ENCODE measurements at regions not wholly inside any gene's neighbourhood (a gene's known extent, or its start where the extent isn't known, plus 50 kb on each side); places are given as distances from the start of the nearest gene placed in this dataset.
"Not testable (repeated sequence)": the region's sequence is repeated elsewhere in the genome, so short reads cannot be mapped to it uniquely, and the experiment has no call there.

- DNase-seq (ENCODE audit: low spot score): peak; percentile 3
These were observed 424.2 kb downstream of the KLHL4 start for GRCh38 chrX:87941841-87942240.

- DNase-seq (ENCODE audit: low spot score): no peak
These were observed 443.9 kb downstream of the KLHL4 start for GRCh38 chrX:87961471-87961870.

- no peak for DNase-seq (ENCODE audit: low spot score)
These were observed 450.5 kb downstream of the KLHL4 start for GRCh38 chrX:87968118-87968517.

DNA sequence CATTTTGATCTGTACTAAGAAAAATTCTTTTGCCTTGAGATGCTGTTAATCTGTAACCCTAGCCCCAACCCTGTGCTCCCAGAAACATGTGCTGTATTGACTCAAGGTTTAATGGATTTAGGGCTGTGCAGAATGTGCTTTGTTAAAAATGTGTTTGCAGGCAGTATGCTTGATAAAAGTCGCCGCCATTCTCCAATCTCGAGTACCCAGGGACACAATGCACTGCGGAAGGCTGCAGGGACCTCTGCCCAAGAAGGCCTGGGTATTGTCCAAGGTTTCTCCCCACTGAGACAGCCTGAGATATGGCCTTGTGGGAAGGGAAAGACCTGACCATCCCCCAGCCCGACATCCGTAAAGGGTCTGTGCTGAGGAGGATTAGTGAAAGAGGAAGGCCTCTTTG, 454.5 kb downstream of the KLHL4 start:
- DNase-seq (ENCODE audit: low spot score): not testable (repeated sequence)

- DNase-seq (ENCODE audit: low spot score): no peak
These were observed 457.8 kb downstream of the KLHL4 start for GRCh38 chrX:87975365-87975764.

DNA sequence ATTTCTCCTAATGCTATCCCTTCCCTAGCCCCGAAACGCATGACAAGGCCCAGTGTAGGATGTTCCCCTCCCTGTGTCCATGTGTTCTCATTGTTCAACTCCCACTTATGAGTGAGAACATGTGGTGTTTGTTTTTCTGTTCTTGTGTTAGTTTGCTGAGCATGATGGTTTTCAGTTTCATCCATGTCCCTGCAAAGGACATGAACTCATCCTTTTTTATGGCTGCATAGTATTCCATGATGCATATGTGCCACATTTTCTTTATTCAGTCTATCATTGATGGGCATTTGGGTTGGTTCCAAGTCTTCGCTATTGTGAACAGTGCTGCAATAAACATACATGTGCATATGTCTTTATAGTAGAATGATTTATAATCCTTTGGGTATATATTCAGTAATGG, 490.3 kb downstream of the KLHL4 start:
- not testable (repeated sequence) for DNase-seq (ENCODE audit: low spot score)

- DNase-seq (ENCODE audit: low spot score): no peak
These were observed 506.4 kb downstream of the KLHL4 start for GRCh38 chrX:88024022-88024421.

- DNase-seq (ENCODE audit: low spot score): no peak
These were observed 554.9 kb downstream of the KLHL4 start for GRCh38 chrX:88072339-88073030.

DNA sequence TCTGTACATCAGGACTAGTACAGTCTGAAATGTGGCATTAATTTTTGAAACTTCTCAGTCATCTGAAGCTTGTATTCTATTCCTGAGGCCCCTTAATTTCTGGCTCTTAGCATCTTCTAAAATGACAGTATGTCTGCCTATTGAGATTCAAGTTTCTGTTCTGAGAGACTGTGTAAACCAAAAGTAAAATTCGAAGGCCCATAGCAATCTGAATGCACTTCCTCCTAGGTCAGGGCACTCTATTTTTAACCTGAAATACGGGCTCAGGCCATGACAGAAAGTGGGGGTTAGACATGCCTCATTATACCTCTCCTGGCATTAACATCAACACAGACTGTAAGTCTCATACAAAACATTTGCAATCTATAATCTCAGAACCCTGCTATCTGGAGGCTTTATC, 584.4 kb downstream of the KLHL4 start:
- no peak for DNase-seq (ENCODE audit: low spot score)

DNA sequence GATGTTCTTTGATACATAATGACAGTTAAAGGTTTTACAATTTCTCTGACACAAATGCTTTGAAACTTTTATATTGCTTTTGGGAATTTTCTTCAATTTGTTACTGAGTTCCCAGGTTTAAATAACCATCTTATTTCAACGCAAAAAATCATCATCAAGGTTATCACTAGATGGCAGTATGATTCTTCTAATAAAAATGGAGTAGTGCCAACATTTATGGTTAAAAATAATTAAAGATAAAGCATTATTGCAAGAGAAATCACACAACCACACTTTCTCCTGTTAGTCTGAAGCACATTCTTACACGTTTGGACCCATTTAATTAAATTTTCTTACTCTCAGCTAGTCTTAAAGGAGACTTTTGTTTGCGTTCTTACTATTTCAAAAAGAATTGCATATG, 611.3 kb upstream of the CPXCR1 start:
- peak; percentile 28 for DNase-seq (ENCODE audit: low spot score)

DNA sequence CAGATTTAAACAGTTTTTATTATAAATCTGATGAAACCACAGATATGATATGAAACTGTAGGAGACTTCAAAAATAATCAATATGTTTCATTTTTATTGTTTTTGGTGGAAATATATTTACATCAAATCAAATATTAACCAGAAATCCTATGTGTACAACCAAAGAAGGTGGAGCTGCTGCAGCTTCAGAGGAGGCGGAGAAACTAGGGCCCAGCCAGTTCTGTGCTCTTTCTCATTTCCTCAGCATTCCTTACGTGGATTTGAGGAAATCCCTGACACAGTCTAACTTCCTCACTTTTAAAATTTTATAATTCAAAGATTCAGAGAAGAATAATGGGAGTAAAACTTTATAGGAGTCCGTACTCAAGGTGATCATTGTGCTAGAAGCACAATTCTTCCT, 610.7 kb upstream of the CPXCR1 start:
- no peak for DNase-seq (ENCODE audit: low spot score)

- no peak for DNase-seq (ENCODE audit: low spot score)
These were observed 600.4 kb upstream of the CPXCR1 start for GRCh38 chrX:88146577-88146976.

- DNase-seq (ENCODE audit: low spot score): no peak
These were observed 576.5 kb upstream of the CPXCR1 start for GRCh38 chrX:88170553-88170952.

DNA sequence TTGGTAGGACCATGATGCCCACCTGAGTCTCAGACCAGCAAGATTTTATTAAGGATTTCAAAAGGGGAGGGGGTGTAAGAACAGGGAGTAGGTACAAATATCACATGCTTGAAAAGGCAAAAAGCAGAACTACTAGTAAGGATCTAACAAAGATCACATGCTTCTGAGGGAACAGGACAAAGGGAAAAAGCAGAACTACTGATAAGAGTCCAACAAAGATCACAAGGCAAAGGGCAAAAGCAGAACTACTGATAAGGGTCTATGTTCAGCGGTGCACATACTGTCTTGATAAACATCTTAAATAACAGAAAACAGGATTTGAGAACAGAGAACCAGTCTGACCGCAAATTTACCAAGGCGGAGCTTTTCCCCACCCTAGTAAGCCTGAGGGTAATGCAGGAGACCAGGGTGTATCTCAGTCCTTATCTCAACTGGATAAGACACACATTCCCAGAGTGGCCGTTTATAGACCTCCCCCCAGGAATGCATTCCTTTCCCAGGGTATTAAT, 573.0 kb upstream of the CPXCR1 start:
- DNase-seq (ENCODE audit: low spot score): not testable (repeated sequence)

- DNase-seq (ENCODE audit: low spot score): no peak
These were observed 544.9 kb upstream of the CPXCR1 start for GRCh38 chrX:88202149-88202548.

- no peak for DNase-seq (ENCODE audit: low spot score)
These were observed 503.0 kb upstream of the CPXCR1 start for GRCh38 chrX:88244066-88244465.

- no peak for DNase-seq (ENCODE audit: low spot score)
These were observed 462.2 kb upstream of the CPXCR1 start for GRCh38 chrX:88284844-88285243.

DNA sequence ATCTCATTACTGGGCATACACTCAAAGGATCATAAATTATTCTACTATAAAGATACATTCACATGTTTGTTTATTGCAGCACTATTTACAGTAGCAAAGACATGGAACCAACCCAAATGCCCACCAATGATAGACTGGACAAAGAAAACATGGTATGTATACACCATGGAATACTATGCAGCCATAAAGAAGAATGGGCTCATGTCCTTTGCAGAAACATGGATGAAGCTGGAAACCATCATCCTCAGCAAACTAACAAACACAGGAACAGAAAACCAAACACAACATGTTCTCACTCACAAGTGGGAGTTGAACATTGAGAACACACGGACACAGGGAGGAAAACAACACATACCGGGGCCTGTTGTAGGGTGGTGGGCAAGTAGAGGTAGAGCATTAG, 433.1 kb upstream of the CPXCR1 start:
- not testable (repeated sequence) for DNase-seq (ENCODE audit: low spot score)

DNA sequence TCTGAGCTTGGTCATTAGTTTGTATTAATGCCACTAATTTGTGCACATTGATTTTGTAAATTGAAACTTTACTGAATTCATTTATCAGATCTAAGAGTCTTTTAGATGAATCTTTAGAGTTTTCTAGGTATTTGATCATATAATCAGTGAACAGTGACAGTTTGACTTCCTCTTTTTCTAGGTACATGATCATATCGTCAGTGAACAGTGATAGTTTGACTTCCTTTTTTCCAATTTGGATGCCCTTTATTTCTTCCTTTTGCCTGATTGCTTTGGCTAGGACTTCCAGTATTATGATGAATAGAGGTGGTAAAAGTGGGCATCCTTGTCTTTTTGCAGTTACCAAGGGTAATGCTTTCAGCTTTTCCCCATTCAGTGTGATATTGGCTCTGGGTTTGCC, 421.4 kb upstream of the CPXCR1 start:
- DNase-seq (ENCODE audit: low spot score): no peak

DNA sequence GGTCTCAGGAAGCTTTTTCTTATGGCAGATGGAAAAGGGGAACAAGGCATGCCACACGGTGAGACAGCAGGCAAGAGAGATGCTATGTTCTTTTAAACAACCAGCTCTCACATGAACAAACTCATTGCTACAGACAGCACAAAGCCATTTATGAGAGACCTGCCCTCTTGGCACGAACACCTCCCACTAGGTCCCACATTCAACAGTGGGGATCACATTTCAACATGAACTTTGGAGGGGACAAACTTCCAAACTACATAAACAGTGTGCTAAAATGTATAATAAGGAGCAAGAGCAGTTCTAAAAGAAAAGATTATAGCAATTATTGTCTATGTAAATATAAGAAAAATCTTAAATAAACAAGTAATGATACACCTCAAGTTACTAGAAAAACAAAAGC, 391.8 kb upstream of the CPXCR1 start:
- no peak for DNase-seq (ENCODE audit: low spot score)

DNA sequence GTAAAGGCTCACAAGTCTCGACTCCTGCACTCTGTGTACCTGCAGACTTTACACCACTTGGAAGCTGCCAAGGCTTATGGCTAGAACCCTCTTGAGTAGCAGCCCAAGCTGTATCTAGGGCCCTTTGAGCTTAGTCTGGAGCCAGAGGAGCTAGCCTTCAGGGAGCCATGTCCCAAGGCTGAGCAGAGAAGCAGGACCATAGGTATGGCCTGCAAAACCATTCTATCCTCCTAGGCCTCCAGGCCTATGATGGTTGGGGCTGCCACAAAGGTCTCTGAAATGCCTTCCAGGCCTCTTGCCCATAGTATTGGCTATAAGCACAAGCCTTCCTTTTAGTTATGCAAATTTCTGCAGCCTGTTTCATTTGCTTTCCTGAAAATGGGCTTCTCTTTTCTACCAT, 380.7 kb upstream of the CPXCR1 start:
- DNase-seq (ENCODE audit: low spot score): no peak

- no peak for DNase-seq (ENCODE audit: low spot score)
These were observed 368.6 kb upstream of the CPXCR1 start for GRCh38 chrX:88378406-88378805.

DNA sequence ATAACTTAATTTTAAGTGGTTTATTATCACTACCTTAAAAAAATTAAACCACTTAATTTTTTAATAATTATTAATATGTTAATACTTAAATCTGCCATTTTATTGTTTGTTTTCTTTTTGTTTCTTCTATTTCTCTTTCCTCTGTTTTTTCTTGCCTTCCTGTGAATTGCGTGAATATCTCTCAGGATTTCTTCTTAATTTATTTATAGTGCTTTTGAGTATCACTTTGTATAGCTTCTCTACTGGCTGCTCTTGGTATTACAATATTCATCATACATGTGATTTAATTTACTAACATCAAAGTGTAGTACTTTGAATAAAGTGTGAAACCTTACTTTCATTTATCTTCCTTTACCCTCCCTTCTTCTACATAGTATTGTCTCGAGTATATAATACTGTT, 349.5 kb upstream of the CPXCR1 start:
- DNase-seq (ENCODE audit: low spot score): peak; percentile 25

DNA sequence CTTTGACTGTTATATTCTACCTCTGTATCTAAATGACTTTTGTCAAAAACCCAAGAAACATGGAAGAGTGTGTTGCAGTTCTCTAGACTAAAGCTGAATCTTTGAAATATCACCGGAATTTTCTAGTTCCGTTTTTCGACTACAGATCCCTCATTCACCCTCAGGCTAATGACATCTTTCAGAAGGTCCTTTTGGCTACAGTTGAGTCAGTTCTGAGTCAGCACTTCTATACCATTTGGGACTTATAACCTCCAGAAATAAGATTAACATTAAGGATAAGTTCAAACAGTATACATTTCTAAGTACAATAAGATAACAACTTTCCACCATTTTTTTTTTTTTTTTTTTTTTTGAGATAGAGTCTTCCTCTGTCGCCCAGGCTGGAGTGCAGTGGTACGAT, 331.0 kb upstream of the CPXCR1 start:
- DNase-seq (ENCODE audit: low spot score): no peak
